ENCODE measurements at regions not wholly inside any gene's neighbourhood (a gene's known extent, or its start where the extent isn't known, plus 50 kb on each side); places are given as distances from the start of the nearest gene placed in this dataset.

DNA sequence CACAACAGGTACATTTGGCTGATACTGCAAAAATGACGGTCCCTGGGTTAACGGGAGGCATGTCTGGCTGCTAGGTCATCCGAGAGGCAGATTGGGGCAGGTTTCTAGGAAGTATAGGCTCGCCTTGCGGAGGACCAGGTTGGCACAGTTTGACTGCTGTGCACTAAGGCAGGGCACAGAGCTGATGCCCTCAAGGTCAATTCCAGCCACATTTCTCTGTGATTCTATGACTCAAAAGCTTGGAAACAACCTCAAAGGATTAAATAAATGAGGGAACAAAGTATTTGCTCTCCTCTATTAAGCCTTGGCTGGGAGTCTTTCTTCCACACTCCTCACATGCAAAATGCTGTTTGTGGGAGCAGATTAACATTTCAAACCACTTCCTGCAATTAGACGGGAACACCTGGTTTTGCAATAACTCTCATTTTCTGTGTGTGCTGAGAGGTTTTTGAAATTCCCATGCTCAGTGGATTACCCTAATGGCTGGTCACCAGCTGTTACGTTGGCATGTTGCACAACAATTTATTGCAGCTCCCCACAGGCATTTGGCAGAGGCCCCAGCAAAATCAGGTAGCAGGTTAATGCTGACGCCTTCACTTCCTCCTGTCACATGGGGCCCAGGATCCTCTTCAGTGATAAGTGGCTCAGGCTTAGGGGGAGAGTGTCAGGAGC is 61.0 kb upstream of the PLET1 start:
- Mint-ChIP-seq H3K4me1 (peaks cover 22% of the 10 kb centered on the region), H3K9me3 (peaks cover 15% of the 10 kb centered on the region), H3K27ac (peak overlapping the region; percentile 45), H3K4me3 (no peak overlapping the region), H3K36me3 (peaks cover 9% of the 10 kb centered on the region), H3K27me3 (ENCODE audit: low read depth) (peaks cover 21% of the 10 kb centered on the region)
- TF ChIP-seq, protein P1, sequence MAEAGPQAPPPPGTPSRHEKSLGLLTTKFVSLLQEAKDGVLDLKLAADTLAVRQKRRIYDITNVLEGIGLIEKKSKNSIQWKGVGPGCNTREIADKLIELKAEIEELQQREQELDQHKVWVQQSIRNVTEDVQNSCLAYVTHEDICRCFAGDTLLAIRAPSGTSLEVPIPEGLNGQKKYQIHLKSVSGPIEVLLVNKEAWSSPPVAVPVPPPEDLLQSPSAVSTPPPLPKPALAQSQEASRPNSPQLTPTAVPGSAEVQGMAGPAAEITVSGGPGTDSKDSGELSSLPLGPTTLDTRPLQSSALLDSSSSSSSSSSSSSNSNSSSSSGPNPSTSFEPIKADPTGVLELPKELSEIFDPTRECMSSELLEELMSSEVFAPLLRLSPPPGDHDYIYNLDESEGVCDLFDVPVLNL (CRISPR knock-in tag; IDR thresholded peaks at IDR 0.05; ENCODE audit: borderline replicate concordance, low read depth): no peak
- TF ChIP-seq, protein P2, sequence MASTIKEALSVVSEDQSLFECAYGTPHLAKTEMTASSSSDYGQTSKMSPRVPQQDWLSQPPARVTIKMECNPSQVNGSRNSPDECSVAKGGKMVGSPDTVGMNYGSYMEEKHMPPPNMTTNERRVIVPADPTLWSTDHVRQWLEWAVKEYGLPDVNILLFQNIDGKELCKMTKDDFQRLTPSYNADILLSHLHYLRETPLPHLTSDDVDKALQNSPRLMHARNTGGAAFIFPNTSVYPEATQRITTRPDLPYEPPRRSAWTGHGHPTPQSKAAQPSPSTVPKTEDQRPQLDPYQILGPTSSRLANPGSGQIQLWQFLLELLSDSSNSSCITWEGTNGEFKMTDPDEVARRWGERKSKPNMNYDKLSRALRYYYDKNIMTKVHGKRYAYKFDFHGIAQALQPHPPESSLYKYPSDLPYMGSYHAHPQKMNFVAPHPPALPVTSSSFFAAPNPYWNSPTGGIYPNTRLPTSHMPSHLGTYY (CRISPR knock-in tag; IDR thresholded peaks at IDR 0.05): no peak
- TF ChIP-seq PREB (CRISPR knock-in tag; IDR thresholded peaks at IDR 0.05; ENCODE audit: borderline replicate concordance) (no peak), IRF2 (CRISPR knock-in tag; IDR thresholded peaks at IDR 0.05; ENCODE audit: borderline replicate concordance, low read depth) (no peak), SMAD3 (CRISPR knock-in tag; IDR thresholded peaks at IDR 0.05; ENCODE audit: borderline replicate concordance) (0 out of 2 replicates have a peak, but pooled peaks have one; percentile 41), CTCF (IDR thresholded peaks at IDR 0.05) (no peak), NFE2L1 (CRISPR knock-in tag; IDR thresholded peaks at IDR 0.05) (no peak), IRF1 (CRISPR knock-in tag; IDR thresholded peaks at IDR 0.05) (no peak), SP1 (CRISPR knock-in tag; conservative IDR thresholded peaks at IDR 0.05) (0 out of 2 replicates have a peak, but pooled peaks have one; percentile 39), SOX15 (CRISPR knock-in tag; IDR thresholded peaks at IDR 0.05) (no peak), NR2C2 (CRISPR knock-in tag; IDR thresholded peaks at IDR 0.05) (no peak), CDX4 (CRISPR knock-in tag; IDR thresholded peaks at IDR 0.05; ENCODE audit: borderline replicate concordance) (no peak), ZNF232 (CRISPR knock-in tag; IDR thresholded peaks at IDR 0.05) (no peak)
- TF ChIP-seq, protein P3, sequence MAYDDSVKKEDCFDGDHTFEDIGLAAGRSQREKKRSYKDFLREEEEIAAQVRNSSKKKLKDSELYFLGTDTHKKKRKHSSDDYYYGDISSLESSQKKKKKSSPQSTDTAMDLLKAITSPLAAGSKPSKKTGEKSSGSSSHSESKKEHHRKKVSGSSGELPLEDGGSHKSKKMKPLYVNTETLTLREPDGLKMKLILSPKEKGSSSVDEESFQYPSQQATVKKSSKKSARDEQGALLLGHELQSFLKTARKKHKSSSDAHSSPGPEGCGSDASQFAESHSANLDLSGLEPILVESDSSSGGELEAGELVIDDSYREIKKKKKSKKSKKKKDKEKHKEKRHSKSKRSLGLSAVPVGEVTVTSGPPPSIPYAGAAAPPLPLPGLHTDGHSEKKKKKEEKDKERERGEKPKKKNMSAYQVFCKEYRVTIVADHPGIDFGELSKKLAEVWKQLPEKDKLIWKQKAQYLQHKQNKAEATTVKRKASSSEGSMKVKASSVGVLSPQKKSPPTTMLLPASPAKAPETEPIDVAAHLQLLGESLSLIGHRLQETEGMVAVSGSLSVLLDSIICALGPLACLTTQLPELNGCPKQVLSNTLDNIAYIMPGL (CRISPR knock-in tag; IDR thresholded peaks at IDR 0.05): no peak
- TF ChIP-seq, protein P4, sequence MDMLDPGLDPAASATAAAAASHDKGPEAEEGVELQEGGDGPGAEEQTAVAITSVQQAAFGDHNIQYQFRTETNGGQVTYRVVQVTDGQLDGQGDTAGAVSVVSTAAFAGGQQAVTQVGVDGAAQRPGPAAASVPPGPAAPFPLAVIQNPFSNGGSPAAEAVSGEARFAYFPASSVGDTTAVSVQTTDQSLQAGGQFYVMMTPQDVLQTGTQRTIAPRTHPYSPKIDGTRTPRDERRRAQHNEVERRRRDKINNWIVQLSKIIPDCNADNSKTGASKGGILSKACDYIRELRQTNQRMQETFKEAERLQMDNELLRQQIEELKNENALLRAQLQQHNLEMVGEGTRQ (CRISPR knock-in tag; IDR thresholded peaks at IDR 0.05): peak; percentile 61
- ChIA-PET POLR2A (no interaction called here), CTCF (interaction anchor here (0.5 to 2.2 kb wide), 4 partner anchors 24 to 968 kb away, joined by 3 to 6 read pairs (median 4); no protein-coding TSS in a partner anchor)
- ATAC-seq: peak; percentile 90
- no peak for DNase-seq (ENCODE audit: low spot score)

Measured in WTC11 (cell line).